Astrocyte of the spinal cord (primary cell): ENCODE measurements at regions not wholly inside any gene's neighbourhood (a gene's known extent, or its start where the extent isn't known, plus 50 kb on each side); places are given as distances from the start of the nearest gene placed in this dataset.
"Not testable (repeated sequence)": the region's sequence is repeated elsewhere in the genome, so short reads cannot be mapped to it uniquely, and the experiment has no call there.

Source experiments
- DNase-seq: peaks from one replicate; pipeline ENCODE4 v3.0.0; 2011; ENCODE audit warnings: low read depth, low spot score
- H3K4me3 ChIP-seq: 2 replicates; pipeline ENCODE4 v1.5.1; 2011; ENCODE audit warnings: low read depth, mild to moderate bottlenecking, low read length, moderate library complexity
- in situ Hi-C: cut with HindIII; loops from 2 replicates; pipeline ENCODE4 v1.10.0; 2017; ENCODE audit warnings: low sequenced_read_pairs
- TF ChIP-seq, protein P1 (sequence below): IDR thresholded peaks from 2 replicates; pipeline ENCODE4 v1.5.1; 2012; ENCODE audit warnings: low read depth, mild to moderate bottlenecking, low read length, inconsistent platforms

DNA sequence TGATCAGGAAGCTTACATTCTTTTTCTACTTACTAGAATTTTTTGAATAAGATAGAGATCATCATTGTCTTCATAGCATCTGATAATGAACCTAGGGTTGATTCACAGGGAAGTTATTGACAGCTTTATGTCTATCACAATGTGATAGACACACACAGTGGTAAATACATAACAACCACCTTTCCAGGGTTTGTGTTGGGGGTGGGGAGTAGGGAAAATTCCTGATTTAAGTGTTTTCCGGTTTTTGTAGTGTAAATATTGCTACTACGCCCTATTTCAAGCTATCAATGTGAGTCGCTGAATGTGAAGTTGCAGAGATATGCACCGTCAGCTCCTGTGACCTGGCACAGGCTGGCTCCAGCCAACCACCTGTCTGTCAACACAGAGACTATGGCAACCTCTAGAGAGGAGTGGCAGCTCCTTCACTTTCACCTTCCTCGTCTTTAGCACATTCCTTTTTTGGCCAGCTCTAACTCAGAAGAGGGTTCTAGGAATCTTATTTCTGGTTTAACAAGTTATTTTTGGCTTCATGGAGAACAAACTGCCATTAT is 224.9 kb downstream of the MAT2B start:
- TF ChIP-seq, protein P1, sequence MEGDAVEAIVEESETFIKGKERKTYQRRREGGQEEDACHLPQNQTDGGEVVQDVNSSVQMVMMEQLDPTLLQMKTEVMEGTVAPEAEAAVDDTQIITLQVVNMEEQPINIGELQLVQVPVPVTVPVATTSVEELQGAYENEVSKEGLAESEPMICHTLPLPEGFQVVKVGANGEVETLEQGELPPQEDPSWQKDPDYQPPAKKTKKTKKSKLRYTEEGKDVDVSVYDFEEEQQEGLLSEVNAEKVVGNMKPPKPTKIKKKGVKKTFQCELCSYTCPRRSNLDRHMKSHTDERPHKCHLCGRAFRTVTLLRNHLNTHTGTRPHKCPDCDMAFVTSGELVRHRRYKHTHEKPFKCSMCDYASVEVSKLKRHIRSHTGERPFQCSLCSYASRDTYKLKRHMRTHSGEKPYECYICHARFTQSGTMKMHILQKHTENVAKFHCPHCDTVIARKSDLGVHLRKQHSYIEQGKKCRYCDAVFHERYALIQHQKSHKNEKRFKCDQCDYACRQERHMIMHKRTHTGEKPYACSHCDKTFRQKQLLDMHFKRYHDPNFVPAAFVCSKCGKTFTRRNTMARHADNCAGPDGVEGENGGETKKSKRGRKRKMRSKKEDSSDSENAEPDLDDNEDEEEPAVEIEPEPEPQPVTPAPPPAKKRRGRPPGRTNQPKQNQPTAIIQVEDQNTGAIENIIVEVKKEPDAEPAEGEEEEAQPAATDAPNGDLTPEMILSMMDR, result no peak
- in situ Hi-C loops, result no loop called here
- no peak overlapping the region for H3K4me3 ChIP-seq
- no peak for DNase-seq

DNA sequence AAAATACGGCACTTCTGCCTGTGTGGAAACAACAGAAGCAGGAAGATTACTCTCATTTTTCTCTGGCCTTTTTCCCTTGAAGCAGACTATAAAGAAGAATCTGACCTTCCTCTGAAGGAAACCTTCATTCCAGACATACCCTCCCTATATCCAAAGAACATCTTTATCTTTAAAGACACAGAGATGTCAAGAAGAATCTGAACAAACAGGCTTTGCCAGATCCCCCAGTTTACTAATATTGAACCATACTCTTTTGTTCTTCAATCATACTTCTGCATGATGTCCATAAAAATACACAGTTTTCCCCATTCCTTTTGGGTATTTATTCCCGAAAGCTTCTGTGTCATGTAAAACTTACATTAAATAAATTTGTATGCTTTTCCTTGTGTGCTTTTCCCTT is 225.8 kb downstream of the MAT2B start:
- DNase-seq, result no peak
- TF ChIP-seq, protein P1, result no peak
- no peak overlapping the region for H3K4me3 ChIP-seq
- in situ Hi-C loops, result no loop called here

DNA sequence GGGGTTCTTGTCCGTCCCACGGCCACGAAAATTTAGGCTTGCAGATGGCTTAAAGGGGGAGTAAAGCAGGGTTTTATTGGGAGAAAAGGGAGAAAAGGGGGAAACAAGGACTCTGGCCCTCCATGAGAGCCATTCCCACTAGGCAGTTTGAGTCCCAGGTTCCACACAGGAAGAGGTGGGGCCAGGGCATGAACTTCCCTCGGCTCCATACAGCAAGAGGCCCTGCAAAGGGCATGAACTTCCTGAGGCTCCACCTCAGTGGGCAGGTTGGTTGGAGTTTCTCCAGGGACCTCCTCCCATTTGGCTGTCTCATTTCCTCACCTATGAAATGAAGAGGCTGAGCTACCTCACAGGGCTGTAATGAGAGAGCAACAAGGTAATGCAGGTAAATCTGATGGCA is 229.7 kb downstream of the MAT2B start:
- TF ChIP-seq, protein P1, result no peak
- in situ Hi-C loops, result no loop called here
- no peak for DNase-seq
- H3K4me3 ChIP-seq, result no peak overlapping the region

DNA sequence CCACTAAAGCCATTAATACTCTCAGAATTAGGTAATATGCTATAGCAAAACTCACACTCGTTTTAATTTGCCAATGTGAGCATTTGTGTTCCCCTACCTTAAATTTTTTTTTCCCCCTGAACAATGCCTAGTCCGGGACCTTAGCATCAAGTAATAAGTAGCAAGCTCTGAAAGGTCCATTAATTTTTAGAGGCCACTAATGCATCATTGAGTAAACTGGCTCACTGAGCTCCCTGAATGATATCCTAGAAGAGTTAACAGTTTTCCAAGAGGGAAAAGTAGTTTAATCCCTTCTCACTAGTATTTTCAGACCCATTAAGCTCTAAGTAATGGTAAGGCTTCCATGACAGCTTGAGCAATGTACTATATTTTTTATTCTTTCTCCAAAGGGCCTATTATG is 242.2 kb downstream of the MAT2B start:
- DNase-seq, result no peak
- in situ Hi-C loops, result no loop called here
- no peak overlapping the region for H3K4me3 ChIP-seq
- TF ChIP-seq, protein P1, result no peak

DNA sequence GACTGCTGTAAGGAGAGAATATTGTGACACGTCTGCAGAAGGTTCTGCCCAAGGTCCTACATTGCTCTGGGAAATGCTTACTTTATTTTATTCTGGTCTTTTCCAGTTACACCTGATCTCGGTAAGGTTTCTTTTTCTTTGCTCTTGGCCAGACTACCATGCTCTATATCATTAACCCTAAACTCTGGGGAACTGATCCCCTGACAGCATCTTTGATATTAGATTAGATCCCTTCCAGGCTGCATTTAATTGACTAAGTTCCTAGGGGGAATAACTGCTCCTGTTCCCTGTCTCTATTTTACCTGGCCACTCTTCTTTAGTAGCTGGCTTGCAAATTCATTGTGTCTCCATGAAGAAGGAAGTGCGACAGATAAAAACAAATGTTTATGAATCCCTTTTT is 243.5 kb downstream of the MAT2B start:
- no peak for DNase-seq
- TF ChIP-seq, protein P1, result no peak
- in situ Hi-C loops, result no loop called here
- no peak overlapping the region for H3K4me3 ChIP-seq

DNA sequence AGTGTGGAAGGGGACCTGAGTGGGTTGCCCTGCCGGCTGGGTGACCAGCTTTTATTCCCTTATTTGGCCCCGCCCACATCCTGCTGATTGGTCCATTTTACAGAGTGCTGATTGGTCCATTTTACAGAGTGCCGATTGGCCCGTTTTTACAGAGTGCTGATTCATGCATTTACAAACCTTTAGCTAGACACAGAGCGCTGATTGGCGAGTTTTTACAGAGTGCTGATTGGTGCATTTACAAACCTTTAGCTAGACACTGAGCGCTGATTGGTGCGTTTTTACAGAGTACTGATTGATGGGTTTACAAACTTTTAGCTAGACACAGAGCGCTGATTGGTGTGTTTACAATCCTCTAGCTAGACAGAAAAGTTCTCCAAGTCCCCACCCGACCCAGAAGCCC is 245.0 kb downstream of the MAT2B start:
- in situ Hi-C loops, DNase-seq, H3K4me3 ChIP-seq: not testable (repeated sequence)

DNA sequence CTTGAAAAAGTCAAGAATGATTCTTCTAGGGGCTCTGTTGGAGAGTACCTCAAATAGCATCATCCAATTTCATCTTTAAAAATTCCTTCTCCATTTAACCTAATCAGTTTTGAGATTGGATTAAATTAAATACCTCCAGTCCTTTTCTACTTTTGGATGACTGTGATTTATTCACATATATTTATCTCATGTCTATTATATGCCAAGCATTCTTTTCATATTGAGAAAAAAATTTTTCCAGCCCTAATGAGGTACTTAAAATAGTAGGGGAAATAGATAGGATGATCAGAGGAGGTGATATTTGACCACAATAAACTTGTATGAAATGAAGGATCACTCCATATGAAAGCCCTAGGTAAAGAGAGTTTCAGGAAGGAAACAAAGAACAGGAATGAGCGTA is 250.1 kb downstream of the MAT2B start:
- no peak overlapping the region for H3K4me3 ChIP-seq
- in situ Hi-C loops, result no loop called here
- no peak for DNase-seq
- TF ChIP-seq, protein P1, result no peak
